ENCODE measurements at regions not wholly inside any gene's neighbourhood (a gene's known extent, or its start where the extent isn't known, plus 50 kb on each side); places are given as distances from the start of the nearest gene placed in this dataset.
"Not testable (repeated sequence)": the region's sequence is repeated elsewhere in the genome, so short reads cannot be mapped to it uniquely, and the experiment has no call there.

GRCh38 chr12:84018556-84019179, 893.9 kb downstream of the SLC6A15 start:
- DNase-seq: not testable (repeated sequence)

- DNase-seq: no peak
These were observed 895.6 kb downstream of the SLC6A15 start for GRCh38 chr12:84016956-84017355.

- DNase-seq: no peak
These were observed 915.2 kb downstream of the SLC6A15 start for GRCh38 chr12:83997423-83997822.

GRCh38 chr12:83996671-83997070, 915.9 kb downstream of the SLC6A15 start:
- no peak for DNase-seq

GRCh38 chr12:83985084-83985483, 927.5 kb downstream of the SLC6A15 start:
- no peak for DNase-seq

GRCh38 chr12:83980398-83980797, 932.2 kb downstream of the SLC6A15 start:
- DNase-seq: no peak

GRCh38 chr12:83979785-83980184, 932.8 kb downstream of the SLC6A15 start:
- DNase-seq: no peak

GRCh38 chr12:83971781-83972180, 940.8 kb downstream of the SLC6A15 start:
- no peak for DNase-seq

GRCh38 chr12:83960767-83961166, 951.8 kb downstream of the SLC6A15 start:
- no peak for DNase-seq

- DNase-seq: no peak
These were observed 953.6 kb downstream of the SLC6A15 start for GRCh38 chr12:83958997-83959396.

- DNase-seq: no peak
These were observed 957.5 kb downstream of the SLC6A15 start for GRCh38 chr12:83954956-83955601.

GRCh38 chr12:83954071-83954789, 958.4 kb downstream of the SLC6A15 start:
- DNase-seq: no peak

GRCh38 chr12:83945871-83946270, 966.7 kb downstream of the SLC6A15 start:
- no peak for DNase-seq

- no peak for DNase-seq
These were observed 972.9 kb downstream of the SLC6A15 start for GRCh38 chr12:83939718-83940117.

GRCh38 chr12:83933615-83934014, 979.0 kb downstream of the SLC6A15 start:
- no peak for DNase-seq

- DNase-seq: no peak
These were observed 980.6 kb downstream of the SLC6A15 start for GRCh38 chr12:83932011-83932410.

GRCh38 chr12:83931451-83931850, 981.1 kb downstream of the SLC6A15 start:
- no peak for DNase-seq

GRCh38 chr12:83929792-83930191, 982.8 kb downstream of the SLC6A15 start:
- DNase-seq: not testable (repeated sequence)

- no peak for DNase-seq
These were observed 991.6 kb downstream of the SLC6A15 start for GRCh38 chr12:83920821-83921547.

- no peak for DNase-seq
These were observed 993.5 kb downstream of the SLC6A15 start for GRCh38 chr12:83919081-83919480.

GRCh38 chr12:83904175-83904574, 1008.4 kb downstream of the SLC6A15 start:
- DNase-seq: no peak

- DNase-seq: no peak
These were observed 1016.2 kb downstream of the SLC6A15 start for GRCh38 chr12:83896416-83896815.

- DNase-seq: no peak
These were observed 1019.5 kb downstream of the SLC6A15 start for GRCh38 chr12:83893101-83893500.

- no peak for DNase-seq
These were observed 1022.9 kb downstream of the SLC6A15 start for GRCh38 chr12:83889745-83890144.

Data from DMS153 (cell line).